ENCODE measurements at regions not wholly inside any gene's neighbourhood (a gene's known extent, or its start where the extent isn't known, plus 50 kb on each side); places are given as distances from the start of the nearest gene placed in this dataset.
"Not testable (repeated sequence)": the region's sequence is repeated elsewhere in the genome, so short reads cannot be mapped to it uniquely, and the experiment has no call there.

GRCh38 chr21:35281956-35282355 is 232.9 kb upstream of the RUNX1 start:
- intact Hi-C loops (cut with micrococcal nuclease), result no loop called here

- intact Hi-C loops (cut with micrococcal nuclease), result no loop called here
These were observed 231.1 kb upstream of the RUNX1 start for GRCh38 chr21:35280231-35280630.

DNA sequence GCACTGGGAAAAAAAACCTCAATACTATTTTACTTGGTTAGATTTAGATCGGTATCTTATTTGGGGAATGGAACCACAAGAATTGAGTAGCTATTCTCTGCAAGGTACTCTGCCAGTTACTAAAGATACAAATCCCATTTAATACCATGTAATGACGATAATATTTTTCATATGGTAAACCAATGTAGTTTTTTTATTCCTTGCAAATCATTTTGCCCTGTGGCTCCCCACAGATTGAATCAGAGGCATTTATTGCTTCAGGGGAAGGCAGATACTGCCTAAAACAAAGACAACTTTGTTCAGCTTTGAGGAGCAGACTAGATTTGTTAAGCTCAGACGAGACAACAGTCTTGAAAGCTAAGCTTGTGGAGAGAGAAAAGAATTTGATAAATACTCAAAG is 226.7 kb upstream of the RUNX1 start:
- intact Hi-C loops (cut with micrococcal nuclease), result no loop called here

GRCh38 chr21:35274923-35275322 is 225.8 kb upstream of the RUNX1 start:
- intact Hi-C loops (cut with micrococcal nuclease), result no loop called here

DNA sequence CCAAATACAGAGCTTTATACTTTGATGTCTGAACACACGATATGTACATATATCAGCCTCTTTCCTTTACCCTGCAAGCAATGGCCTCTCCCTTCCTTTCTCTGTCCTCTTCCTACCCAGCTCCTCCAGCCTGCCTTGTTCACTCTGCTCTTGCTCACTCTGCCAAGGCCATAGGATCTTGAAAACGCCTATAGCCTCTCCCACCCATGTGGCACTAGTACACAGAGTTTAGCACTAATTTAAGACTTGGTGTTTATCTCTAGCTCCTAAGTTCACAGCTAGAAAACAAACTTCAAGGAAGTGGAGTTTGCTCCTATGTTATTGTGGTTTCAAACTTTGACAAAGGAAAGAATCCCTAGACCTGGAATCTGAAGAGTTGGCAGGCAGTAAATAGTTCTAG is 225.0 kb upstream of the RUNX1 start:
- intact Hi-C loops (cut with micrococcal nuclease), result no loop called here

GRCh38 chr21:35273333-35273732 is 224.2 kb upstream of the RUNX1 start:
- intact Hi-C loops (cut with micrococcal nuclease), result no loop called here

- intact Hi-C loops (cut with micrococcal nuclease), result not testable (repeated sequence)
These were observed 222.4 kb upstream of the RUNX1 start for GRCh38 chr21:35271344-35272118.

GRCh38 chr21:35268817-35269216 is 219.7 kb upstream of the RUNX1 start:
- intact Hi-C loops (cut with micrococcal nuclease), result no loop called here

GRCh38 chr21:35268261-35268660 is 219.2 kb upstream of the RUNX1 start:
- intact Hi-C loops (cut with micrococcal nuclease), result no loop called here

GRCh38 chr21:35266546-35266945 is 217.4 kb upstream of the RUNX1 start:
- intact Hi-C loops (cut with micrococcal nuclease), result no loop called here

- intact Hi-C loops (cut with micrococcal nuclease), result no loop called here
These were observed 216.2 kb upstream of the RUNX1 start for GRCh38 chr21:35265170-35265877.

DNA sequence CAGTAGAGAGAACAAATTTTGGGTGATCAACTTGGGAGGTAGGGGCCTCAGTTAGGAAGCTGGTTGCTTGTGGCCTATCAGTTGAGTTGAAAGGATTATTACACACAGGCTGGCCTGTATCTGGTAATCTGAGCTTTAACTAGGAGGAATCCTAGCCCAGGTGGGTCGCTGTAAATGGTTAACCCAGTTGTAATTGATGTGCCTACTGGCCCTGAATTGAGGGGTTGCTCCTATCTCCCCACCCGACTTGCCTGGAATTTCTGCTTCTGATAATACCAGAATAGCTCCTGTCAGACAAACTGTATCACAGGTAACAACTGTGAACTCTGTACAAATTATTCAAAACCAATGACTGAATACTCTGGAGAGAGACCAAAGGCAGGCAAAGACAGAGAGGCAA is 210.4 kb upstream of the RUNX1 start:
- intact Hi-C loops (cut with micrococcal nuclease), result no loop called here

DNA sequence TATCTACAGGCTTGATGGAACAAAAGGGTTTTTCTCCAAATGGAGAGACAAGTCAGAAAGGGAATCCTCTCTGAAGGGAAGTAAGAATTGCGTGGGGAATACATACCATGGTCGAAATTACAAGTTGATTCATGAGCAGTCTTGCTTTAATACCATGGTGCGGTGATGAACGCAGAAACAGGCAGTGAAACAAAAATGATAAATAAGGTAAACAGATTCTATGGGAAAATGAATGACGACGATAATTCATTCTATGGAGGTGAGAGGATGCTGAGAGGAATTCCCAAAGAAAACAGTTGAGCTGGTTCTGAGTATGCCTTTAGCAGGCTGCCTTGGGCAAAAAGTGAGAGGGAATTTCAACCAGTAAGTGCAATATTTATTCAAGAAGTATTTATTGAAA is 209.4 kb upstream of the RUNX1 start:
- intact Hi-C loops (cut with micrococcal nuclease), result no loop called here

DNA sequence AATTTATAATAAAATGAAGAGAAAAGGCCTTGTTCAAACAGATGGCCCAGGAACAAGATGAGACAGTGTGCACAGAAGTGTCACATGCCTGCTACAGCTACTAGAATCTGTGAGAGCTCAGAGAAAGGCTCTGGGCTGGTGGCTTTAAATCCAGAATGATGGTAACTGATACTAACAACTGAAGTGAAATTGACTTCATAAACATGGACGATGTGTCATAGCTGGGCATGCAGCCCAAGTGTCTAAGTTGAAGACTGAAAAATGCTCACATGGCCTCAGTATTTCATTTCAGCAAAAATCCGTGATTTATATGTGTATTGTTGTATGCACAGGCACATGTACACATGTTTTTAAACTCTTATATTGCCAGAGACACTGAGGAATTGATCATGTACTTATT is 208.3 kb upstream of the RUNX1 start:
- intact Hi-C loops (cut with micrococcal nuclease), result no loop called here

GRCh38 chr21:35256468-35256988 is 207.4 kb upstream of the RUNX1 start:
- intact Hi-C loops (cut with micrococcal nuclease), result no loop called here

DNA sequence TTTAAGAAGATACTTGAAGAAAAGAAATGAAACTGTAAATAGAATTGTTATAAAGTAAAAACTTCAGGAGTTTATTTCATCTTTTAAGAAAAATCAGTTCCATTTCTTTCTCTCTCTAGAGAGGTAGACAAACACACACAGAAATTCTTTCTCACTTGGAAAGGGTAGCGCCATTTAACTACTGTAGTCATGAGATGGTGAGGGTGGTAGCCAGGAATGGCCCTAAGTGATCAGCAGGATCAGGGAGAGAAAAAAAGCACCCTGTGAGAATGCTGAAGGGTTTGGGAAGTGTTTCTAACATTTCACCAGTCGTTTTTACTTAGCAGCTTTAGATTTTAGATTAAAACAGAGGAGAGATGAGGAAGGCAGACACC is 205.7 kb upstream of the RUNX1 start:
- intact Hi-C loops (cut with micrococcal nuclease), result no loop called here

DNA sequence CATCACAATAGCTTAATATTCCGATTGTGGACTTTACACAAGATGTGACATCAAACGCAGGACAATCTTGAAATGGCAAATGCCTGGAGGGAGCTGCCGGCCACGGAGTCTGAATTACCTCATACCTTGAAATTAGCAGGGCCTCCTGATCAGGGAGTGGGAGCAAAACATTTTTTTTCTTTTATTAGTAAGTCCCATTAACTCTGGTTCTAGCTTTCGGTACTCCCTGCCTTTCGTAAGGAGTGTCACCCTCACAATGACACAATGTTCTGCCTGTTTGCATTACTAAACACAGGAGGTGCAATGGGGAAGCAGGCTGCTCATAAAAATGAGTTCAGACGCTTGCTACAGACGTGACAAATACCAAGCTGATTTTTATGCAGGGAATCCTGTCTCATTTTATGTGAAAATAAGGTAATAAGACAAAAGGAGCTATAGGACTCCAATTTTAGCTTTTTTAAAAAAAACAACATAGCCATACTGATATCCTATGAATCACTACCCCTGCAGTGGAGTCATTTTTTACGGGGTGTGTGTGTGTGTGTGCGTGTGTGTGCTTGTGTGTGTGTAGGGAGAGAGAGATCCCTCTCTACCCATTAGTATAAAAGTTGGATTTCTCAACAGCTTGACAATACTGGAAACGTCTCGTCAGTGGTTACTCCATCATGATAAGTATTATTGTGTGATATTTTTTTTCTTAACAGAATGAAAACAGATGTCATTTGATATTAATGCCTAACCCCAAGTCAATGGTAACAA is 205.1 kb upstream of the RUNX1 start:
- intact Hi-C loops (cut with micrococcal nuclease), result no loop called here

GRCh38 chr21:35252831-35253230 is 203.7 kb upstream of the RUNX1 start:
- intact Hi-C loops (cut with micrococcal nuclease), result no loop called here

DNA sequence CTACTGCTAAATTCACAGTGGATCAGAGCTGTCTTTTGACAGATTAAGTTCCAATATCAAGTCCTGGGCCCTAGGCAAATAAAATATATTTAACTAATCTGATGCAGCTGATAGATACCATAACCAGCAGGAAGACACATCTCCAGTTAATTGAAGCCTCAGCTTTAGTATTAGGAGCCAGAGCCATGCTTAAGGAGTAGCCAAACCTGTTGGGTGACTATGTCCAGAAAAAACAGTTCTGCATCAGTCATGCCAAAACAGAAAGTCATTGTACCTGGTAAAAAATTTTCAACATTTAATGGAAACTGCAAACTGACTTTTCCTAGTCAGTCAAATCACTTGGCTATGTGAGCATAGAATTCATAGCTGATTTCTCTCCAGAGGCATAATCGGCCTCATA is 200.5 kb upstream of the RUNX1 start:
- intact Hi-C loops (cut with micrococcal nuclease), result no loop called here

GRCh38 chr21:35245879-35246278 is 196.8 kb upstream of the RUNX1 start:
- intact Hi-C loops (cut with micrococcal nuclease), result no loop called here

DNA sequence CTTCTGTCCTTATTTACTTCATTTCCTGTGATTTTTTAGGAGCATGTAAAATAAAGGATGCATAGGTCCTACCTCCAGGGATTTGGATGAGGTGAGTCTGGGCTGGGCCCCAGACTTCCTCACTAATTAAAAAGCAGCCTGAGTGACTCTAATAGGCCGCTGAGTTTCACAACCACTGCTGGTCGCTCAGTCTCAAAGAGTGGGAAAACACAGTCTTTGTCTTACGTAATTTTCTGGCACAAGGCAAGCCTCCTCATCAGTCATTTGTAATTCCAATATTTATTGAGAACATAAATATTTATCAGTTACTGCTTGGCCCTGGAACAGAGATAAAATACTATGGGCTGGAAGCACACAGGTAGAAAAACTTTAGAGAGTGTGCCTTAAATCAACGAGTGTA is 195.4 kb upstream of the RUNX1 start:
- intact Hi-C loops (cut with micrococcal nuclease), result no loop called here

- intact Hi-C loops (cut with micrococcal nuclease), result no loop called here
These were observed 194.1 kb upstream of the RUNX1 start for GRCh38 chr21:35243171-35243570.
